HG02678 (cell line): ENCODE measurements at regions not wholly inside any gene's neighbourhood (a gene's known extent, or its start where the extent isn't known, plus 50 kb on each side); places are given as distances from the start of the nearest gene placed in this dataset.

Experiments
- ATAC-seq: cut with Tn5 transposase; IDR thresholded peaks from one replicate; pipeline ENCODE4 v1.9.1; 2021; ENCODE audit warnings: mild to moderate bottlenecking, moderate library complexity; ENCODE audit not compliant: unreplicated experiment

DNA sequence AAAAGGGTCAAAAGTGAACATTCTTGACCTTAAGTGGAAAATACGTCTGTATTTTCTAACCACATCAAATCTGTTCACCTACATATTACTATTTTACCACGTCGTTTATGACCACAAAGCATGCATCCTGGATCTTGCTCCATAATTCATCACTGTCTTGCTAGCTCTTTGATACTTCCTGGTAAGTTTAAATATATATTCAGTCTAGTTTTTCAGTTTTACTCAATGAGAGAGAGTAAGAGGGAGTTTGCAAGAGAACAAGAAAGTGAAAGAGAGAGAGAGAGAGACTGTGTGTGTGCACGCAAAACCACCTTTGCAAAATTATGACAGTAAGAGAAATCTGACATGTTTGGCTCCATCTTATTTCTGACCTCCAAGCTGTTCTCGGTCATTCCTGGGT lies 173.7 kb upstream of the GALNTL6 start:
- ATAC-seq = peak; percentile 84

DNA sequence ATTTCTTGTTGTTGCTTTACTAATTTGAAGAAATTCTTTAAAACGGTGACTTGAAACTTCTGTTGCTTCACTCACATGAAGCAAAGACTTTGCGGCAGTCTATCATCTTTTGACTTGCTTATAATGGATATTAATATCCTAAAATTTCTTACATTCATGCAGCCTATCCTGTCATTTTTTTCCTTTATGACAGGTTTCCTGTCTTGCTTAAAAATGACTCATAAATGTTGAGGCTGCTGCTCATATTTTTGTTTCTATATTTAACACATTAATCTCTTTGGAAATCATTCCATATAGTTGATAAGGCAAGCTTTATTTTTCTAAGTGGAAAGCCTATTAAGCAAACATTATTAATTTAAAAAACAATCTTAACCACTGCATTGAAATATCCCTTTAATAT lies 176.6 kb upstream of the GALNTL6 start:
- no peak for ATAC-seq

GRCh38 chr4:171629737-171630136 lies 183.5 kb upstream of the GALNTL6 start:
- no peak for ATAC-seq

GRCh38 chr4:171629182-171629581 lies 184.0 kb upstream of the GALNTL6 start:
- ATAC-seq = peak; percentile 95

- ATAC-seq = no peak
Observed at GRCh38 chr4:171626554-171626953, 186.7 kb upstream of the GALNTL6 start.

DNA sequence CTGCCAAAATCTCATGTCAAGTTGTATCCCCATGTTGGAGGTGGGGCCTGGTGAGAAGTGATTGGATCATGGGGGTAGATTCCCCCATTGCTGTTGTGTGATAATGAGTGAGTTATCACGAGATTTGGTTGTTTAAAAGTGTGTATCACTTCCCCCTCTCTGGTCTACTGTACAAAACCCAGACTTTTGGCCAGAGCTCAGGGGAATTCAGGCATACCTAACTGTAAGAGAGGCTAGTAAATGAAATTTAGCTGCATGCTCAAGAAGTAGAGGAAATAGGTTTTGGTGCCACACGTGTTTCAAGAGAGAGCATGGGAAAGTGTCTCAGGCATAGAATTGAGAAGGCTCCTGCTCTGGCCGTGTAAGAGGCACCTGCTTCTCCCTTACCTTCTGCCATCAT lies 190.5 kb upstream of the GALNTL6 start:
- no peak for ATAC-seq

GRCh38 chr4:171621646-171622045 lies 191.6 kb upstream of the GALNTL6 start:
- peak; percentile 55 for ATAC-seq

DNA sequence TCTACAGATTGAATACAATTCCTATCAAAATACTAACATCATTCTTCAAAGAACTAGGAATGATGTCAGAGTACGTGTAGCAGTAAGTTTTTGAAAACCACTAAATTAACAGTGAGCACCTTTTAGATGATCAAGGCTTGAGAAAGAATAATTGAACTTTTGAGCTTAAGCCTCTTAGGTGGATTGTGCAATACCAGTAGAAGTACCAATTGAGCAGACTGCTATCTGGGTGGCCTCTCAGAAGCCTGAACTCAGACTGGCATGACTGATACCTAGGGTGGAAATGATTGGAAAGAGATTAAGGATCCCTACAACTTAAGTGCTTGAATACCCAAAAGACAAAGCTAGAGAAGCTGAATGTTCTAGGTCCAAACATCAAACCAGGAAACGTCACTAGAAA lies 200.3 kb upstream of the GALNTL6 start:
- no peak for ATAC-seq

- ATAC-seq = no peak
Observed at GRCh38 chr4:171602638-171603355, 210.4 kb upstream of the GALNTL6 start.

GRCh38 chr4:171601091-171601490 lies 212.1 kb upstream of the GALNTL6 start:
- no peak for ATAC-seq

DNA sequence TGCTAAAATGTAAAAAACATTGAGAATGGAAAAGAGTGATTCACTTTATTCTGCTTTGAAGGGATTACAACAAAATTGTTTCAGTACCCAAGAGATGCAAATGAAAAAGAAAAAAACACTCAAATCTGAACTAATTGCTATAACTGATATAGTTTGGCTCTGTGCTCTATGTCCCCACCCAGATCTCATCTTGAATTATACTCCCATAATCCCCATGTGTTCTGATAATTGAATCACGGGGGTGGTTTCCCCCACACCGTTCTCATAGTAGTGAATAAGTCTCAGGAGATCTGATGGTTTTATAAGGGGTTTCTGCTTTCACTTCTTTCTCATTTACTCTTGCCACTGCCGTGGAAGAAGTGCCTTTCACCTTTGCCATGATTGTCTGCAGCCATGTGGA lies 213.6 kb upstream of the GALNTL6 start:
- ATAC-seq = no peak

- no peak for ATAC-seq
Observed at GRCh38 chr4:171594293-171594692, 218.9 kb upstream of the GALNTL6 start.

DNA sequence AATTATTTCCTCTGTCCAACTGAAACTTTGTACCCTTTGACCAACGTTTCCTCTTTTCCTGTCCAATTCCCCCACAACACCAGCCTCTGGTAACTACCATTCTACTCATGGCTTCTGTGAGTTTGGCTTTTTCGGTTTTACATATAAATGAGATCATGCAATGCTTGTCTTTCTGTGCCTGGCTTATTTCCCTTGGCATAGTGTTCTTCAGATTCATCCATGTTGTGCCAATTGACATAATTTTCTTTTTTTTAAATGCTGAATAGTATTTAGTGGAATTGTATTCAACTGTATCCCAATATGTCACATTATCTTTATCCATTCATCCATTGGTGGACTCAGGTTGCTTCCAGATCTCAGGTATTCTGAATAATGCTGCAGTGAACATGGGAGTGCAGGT lies 222.5 kb upstream of the GALNTL6 start:
- no peak for ATAC-seq

DNA sequence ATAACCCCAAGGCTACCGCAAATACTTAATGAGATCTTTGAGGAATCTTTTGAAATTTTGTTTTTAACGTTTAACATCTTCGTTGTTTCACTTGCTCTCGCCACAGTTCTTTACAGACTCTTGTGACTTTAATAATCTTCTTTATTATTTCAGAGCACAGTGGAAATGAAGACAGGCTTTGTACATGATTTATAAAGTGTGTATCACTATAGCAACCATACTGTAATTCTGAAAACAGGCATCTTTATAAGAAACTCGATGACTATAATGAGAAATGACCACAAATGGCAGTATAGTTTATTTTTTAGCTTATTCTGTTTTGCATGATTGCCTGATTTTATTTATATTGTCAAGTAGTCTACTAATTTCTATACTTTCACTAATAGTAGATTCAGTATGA lies 224.4 kb upstream of the GALNTL6 start:
- ATAC-seq = no peak

GRCh38 chr4:171588051-171588545 lies 225.1 kb upstream of the GALNTL6 start:
- no peak for ATAC-seq

DNA sequence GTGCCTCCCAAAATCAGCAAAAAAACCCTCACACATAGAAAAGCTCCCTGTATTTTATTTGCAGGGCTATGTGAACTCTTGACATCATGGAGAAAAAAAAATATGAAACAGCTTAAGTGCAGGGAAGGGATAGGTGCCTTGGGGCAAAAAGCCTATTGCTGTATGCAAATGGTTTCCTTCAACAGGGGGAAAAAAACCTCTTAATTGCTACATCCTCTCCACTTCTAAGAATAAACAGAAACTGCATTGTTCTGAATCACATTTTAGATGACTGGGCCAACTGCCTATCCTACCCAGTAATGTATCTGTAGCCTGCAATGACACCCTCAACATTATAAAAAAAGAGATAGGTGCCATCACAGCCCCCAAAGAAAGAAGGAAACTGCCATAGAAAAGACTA lies 229.4 kb upstream of the GALNTL6 start:
- no peak for ATAC-seq

DNA sequence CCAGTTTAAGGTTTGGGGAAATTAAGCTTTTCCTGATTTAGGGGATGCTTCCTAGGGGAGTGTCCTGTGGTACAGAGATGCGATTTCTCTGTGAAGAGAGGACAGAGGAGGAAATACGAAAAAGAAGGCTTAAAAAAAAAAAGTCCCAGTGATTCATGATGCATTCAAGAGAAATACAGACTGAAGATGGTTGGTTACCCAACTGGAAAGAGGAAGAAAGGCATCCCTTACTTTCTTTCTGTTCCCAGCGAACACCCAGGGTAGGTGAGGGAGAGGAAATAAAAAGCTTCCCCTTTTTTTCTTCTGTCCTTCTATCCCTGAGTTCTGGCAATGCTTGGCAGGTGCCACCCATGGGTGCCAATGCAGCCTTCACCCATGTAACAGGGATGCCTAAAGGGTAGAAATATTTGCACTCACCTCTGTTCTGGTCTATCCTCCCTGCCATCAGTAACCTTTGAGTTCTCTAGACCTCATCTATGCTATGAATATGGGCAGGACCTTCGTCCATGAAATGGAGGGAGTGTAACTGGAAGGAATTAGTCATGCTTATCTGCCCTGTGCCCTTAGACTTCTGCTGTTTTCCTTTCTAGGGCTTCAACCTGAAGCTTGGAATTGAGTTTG lies 230.1 kb upstream of the GALNTL6 start:
- ATAC-seq = no peak

- ATAC-seq = no peak
Observed at GRCh38 chr4:171573181-171573580, 240.0 kb upstream of the GALNTL6 start.

- peak; percentile 72 for ATAC-seq
Observed at GRCh38 chr4:171565130-171565788, 247.9 kb upstream of the GALNTL6 start.

DNA sequence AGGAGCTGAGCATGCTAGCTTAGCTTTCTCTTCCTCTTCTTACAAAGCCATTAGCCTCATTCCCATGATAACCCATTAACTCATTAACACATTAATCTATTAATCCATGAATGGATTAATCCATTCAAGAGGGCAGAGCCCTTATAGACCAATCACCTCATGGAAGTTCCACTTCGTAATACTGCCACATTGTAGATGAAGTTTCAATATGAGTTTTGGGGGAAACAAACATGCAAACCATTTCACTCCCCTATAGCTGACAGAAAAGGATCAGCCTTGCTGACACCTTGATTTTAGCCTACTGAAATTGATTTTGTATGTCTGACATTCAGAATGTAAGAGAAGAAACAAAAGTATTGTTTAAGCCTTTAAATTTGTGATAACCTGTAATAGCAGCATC lies 251.8 kb upstream of the GALNTL6 start:
- ATAC-seq = peak; percentile 59

- no peak for ATAC-seq
Observed at GRCh38 chr4:171553961-171554360, 259.2 kb upstream of the GALNTL6 start.

DNA sequence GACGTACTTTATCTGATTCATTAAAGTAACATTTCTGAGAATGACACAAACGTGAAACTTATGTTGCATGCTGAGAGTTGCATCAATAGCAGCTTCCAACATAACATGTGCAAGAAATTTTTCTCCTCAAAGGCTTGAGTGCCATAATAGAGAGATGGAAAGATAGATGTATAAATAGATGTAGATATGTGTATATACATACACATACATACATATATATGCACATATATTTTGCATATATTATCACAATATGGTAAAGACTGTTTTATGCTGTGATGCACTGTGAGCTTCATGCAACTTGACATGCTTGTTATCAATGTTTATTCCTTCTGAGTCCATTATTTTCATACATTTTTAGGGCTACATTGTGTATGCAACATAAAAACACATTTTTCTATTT lies 270.6 kb upstream of the GALNTL6 start:
- ATAC-seq = no peak
